GM18499 (cell line): ENCODE measurements at regions not wholly inside any gene's neighbourhood (a gene's known extent, or its start where the extent isn't known, plus 50 kb on each side); places are given as distances from the start of the nearest gene placed in this dataset.

ENCODE experiments used
- ATAC-seq: cut with Tn5 transposase; IDR thresholded peaks from one replicate; pipeline ENCODE4 v1.9.1; 2021; ENCODE audit warnings: moderate number of reproducible peaks; ENCODE audit not compliant: insufficient read depth, unreplicated experiment

DNA sequence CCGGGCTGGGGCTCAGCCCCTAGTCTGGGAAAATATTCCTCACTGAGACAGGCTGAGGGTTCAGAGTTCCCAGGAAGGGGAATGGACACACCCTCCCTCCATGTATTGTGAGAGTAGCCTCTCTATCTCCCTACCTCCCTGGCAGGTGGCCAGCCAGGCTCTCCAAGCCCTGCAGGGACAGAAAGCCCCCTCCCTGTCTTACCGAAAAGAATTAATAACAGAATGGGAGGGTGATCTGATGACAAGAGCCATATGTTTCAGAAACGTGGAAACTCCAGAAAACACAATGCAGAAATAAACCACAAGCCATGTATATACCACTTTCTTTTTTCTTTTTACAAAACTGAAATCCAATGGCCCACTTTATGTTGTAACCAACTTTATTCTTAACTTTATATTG, 140.0 kb downstream of the CHST1 start:
- no peak for ATAC-seq

DNA sequence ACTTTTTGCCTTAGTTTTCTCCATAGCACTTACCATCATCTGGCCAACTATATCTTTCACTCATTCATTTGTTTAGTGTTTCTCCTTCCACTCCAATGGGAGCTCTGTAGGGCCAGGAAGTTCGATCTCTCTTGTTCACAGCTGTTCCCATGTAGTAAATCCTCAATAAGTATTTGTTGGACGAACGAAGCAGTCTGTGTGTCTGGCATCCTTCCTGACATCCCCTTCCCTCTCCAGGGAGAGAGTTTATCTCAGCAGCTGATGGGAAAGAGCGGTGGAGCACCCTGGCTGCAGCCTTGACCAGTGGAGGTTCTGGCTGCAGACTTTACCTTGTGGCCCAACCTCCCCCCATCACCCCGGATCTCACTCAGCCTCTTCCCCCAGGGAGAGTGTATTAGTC, 141.7 kb downstream of the CHST1 start:
- no peak for ATAC-seq

DNA sequence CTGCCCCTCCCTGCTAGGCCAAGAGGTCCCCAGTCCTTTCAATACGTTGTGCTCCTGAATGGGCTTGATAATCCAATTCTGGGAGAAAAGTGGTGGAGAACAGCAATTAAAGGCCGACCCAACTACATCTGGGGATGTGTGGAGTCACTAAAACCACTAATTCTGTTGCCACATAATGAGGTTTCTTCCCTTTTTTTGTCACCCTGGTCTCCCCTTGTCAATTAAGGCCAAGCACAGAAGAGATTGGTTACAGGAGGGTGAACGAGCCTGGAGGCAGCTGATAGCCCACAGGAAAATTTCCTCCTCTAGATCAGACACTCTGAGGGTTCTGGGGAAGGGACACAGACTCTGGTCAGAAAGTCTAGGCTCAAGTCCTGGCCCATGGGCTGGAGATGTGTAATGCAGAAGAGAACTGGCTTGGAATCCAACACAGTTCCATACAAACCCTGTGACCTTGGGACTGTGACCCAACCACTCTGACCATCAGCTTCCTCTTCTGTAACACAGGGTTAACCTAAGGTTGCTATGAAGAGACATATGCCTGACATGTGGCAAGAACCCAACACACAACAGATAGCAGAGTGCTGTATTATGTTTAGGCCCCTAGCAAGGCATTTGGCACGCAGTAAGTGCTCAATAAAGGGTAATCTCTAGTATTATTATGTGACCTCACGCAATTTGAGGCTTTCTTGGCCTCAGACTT, 146.4 kb downstream of the CHST1 start:
- ATAC-seq = no peak

DNA sequence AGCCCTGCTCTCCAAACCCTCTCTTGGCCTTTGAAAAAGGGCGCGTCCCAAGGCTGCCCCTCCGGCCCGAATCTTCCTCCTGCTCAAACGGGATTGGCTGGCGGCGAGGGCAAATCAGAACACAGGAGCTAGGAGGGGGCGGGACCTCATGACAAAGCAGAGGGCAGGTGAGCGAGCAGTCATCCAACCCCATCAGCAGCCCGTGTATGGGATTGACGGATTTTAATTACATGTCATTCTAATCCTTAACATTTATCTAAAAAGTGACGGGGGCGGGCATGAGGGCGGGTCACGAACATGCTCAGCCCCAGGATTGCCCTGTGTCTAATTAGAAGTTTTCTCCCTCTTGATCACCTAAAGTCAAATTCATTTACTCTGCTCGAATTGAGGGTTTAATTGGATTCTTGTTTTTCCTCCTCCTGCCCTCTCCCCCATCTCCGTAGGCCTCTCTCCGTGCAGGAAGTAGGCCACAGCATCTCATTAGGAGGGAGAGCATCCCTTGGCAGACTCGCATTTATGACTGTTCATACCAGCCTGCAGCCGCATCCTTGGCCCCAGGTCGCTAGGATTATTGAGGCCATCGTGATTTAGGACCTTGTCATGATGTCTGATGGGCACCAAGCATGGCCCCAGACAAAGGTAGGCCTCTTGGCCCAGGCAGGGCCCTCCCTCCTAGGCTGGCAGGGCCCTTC, 147.1 kb downstream of the CHST1 start:
- ATAC-seq = no peak

DNA sequence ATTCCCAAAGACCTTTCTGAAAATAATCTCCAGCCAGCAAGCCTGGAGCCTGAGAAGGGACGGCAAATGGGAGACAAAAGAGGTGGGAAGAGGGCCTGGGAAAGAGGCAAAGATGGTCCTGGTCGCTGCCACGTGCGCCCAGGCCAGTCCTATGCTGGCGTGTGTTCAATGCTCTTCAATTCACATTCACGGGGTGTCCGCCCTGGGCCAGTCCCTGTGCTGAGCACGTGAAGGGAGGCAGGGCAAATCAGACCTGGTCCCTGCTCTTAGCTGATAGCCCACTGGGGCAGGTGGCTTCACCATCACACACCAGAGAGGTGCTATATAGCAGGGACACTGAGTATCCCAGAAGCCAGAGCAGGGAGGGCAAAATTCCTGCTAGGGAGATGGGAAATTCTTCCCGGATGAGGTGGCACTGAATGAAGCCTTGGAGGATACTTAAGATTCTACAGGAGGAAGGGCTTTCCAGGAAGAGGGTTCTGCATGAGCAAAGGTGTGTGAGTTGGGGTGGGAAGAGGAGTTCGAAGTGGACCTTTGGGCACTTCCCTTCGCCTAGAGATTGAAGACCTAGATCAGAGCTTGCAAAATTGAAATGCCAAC, 148.2 kb downstream of the CHST1 start:
- ATAC-seq = no peak

DNA sequence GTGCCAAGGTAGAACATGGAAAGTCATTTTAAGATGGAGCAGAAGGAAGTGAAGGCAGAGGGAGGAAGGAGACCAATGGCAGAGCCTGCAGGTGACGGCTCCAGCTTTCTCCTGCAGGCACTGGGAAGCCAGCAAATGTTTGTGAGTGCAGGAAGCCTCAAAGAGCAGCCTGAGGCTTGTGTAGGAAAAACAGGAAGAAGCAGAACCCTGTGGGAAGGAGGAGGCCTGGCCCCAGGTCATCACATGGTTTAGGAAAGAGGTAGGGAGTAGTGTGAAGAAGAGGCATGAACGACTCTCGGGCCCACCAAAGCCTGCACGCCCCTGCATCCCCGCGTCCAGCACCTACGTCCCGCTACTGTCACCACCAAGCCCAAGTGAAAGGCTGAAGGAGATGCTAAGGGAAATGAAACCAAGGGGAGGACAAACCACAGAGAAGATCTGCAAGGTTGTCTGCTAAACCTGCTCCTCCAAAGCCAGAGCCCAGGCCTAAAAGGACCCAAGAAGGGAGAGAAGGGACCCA, 151.5 kb downstream of the CHST1 start:
- ATAC-seq = no peak

DNA sequence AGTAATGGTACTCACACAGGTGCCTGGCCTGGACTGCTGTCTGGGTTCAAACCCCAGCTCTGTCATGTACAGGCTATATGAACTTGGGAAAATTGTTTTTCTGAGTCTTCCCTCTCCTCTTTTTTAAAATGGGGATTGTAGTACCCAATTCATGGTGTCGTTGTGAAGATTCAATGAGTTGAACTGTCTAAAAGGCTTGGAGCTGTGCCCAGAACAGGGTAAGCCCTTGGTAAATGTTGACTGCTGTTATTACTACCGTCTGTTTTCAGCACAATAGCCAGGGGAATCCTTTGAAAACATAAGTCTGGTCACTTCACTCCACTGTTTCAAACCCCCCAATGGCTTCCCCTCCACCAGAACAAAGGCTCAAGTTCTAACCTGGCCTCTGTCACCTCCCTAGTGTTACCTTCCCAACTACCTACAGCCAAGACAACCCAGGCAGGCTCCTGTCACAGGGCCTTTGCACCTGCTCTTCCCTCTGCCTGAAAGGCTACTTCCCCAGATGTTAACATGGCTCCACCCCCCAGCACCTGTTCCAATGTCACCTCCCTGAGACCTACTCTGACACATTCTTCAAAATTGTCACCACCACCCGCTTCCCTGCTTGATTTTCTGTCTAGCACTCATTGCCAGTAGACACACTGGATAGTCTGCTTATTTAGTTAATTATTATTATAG, 152.8 kb downstream of the CHST1 start:
- ATAC-seq = no peak

DNA sequence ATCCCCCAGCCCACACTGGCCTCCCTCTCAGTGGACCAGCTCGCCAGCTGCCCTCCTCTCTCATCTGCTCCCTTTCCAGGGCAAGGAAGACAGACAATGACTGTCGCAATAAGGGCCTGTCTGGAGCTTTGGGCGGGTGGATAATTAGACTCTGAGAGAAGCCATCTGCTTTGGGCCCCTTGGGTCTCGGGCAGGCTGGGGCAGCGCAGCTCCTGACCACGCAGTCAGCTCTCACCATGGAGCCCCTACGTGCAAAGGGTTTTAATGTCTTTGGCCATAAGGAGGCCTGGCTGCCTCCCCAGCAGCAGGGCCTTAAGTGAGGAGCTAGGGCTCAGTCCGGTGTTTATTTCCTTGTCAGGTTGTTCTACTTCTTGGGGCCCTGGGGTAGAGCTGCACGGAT, 153.9 kb downstream of the CHST1 start:
- ATAC-seq = no peak

DNA sequence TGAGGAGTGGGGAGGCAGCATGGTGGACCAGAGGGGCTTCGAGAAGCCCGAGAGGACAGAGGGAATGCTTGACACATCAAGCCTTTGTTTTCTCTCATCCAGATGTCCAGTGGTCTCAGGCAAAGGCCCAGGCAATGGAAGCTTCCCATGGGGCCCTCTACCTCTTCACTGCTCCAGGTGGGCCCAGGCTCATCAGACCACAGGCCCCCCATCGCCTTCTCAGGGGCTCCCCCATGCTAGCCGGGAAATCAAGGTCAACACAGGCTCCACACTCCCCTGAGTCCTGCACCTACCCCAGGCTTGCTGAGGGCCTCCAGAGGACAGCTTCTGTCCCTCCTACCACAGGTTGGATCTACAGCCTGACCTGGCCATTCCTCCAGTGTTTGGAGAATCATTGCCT, 157.5 kb downstream of the CHST1 start:
- no peak for ATAC-seq

DNA sequence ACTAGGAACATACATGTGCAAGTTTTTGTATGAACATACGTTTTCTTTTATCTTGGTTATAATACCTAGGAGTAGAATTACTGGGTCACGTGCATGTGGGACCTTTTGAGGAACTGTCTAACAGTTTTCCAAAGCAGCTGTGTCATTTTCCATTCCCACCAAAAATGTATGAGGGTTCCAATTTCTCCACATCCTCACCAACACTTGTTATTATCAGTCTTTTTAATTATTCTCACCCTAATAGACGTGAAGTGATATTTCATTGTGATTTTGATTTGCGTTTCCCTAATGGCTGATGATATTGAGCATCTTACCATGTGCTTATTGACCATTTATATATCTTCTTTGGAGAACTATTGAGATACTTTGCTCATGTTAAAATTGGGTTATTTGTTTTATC, 162.1 kb downstream of the CHST1 start:
- ATAC-seq = no peak

DNA sequence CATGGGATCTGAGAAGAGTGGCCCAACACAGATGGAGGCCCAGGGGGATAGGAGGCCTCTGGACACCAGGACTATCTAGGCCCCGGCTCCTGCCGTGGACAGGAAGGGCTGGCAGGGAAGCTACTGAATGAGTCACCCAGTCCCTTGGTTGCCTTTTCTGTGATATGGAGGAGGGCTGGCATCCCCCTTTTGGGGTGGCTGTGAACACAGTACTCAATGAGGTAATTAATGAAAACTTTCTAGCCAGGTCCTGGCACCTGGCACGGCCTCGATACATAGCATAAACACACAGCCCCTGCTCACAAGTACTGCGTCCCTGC, 163.2 kb downstream of the CHST1 start:
- ATAC-seq = no peak

DNA sequence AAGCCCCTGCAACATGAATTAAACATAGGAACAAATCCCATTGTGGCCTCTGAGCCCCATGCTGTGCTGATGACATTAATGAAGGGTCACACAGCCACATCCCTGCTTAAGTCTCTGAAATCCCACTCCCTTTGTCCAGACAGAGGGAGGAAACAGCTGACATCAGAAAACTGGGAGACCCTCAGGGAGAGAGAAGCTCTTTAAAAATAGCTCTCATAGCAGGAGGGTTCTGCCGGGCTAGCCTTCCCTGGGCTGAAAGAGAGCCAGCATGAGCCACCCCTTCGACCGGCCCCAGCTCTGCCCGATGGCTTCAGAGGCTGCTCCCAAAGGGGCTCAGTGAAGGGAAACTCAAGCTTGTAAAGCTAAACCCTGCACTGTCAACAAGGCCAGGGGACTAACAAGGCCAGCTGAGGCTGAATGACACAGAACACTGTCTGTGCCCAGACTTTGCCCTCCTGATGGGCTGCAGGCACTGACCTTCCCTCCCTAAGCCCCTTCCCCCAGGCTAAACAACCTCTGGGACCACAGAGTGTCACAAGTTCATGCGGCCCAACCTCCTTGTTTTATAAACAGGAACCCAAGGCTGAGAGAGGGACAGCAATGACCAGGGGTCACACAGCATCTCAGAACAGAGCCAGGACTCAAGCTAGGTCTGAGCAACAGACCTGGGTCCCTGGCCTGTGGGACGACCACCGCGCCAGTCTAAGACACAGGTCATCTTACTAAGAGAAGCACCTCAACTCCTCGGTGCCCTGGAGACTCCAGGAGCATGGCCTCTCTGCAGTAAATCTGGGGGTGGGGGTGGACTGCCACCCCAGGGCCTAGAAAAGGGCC, 163.8 kb downstream of the CHST1 start:
- ATAC-seq = no peak

DNA sequence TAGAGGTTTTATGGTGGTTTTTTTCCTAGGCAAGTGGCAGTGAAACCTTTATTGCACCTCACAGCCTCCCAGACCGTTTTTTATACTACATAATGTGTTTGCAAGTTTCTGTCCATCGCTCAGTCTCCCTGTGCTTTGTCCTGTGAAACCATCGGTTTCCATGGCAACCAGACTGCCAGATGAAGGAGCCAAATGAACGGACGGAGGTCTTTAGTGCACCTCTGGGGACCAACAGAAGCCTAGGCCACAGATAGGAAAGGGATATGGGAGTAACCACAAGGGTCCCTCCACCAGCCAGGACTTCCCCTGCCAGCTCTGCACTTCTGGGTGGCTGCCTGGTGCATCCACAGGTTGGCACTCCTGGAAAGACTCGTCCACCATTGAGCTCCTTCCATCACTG, 165.0 kb downstream of the CHST1 start:
- no peak for ATAC-seq

DNA sequence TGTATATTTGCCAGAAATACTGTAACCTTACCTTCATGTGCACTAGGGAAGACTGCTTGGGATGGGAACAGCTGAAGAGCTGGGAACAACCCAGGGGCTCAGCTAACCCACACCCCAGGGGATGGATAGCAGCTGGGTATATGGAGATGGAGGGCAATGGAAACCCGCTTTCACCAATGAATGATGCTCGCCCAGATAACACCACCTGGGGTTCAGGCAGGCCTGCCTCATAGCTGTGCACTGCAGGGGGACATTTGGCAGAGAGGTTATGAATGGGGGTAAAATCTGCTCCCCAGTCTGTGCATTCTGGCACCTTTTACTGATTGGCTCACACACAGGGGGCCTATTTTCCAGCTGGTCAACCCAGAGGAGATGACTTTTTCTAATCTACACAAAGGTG, 170.7 kb downstream of the CHST1 start:
- no peak for ATAC-seq

DNA sequence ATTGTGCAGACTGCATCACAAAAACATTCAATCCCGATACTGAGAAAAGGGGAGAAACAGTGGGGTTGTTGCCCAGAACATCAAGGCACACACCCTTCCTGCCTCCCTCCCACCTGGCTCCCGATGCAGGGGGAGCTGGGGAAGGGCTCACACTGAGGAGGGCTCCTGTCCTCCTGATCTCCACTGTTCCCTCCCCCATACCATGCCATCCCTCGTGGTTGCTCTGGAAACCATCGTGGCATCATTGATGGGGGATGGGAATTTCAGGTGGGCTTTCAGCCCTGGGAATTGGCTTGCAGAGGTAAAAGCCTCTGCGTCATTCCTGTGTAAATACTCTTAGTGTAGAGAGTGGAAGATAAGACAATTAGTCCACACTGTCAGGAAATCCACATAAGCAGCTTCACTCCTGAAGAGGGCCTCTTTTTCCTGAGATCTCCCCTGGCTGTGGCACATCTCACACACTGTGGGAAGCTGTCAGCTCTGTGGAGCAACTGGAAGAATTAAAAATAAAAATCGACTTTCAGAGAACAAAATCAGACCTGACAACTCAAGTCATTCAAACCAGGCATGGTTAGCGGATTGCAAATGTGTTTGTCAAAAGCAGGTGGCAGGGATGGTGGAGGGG, 176.0 kb downstream of the CHST1 start:
- no peak for ATAC-seq

DNA sequence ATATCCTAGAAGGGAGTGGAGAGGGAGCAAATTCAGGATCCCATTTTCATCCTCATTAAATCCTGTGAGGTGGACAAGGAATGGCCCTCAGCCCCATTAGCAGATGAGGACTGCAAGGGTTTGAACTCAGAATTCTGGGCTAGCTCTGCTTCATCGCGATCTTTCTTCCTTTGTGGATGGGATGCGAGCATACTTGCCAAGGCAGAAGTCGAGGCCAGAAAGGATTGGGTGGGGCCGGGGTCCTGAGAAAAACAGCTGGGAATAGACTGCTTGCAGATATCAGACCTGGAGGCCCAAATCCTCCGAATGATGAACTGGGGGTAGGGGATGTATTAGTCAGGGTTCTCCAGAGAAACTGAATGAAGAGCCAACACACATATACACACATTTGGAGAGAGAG, 179.0 kb downstream of the CHST1 start:
- ATAC-seq = no peak

DNA sequence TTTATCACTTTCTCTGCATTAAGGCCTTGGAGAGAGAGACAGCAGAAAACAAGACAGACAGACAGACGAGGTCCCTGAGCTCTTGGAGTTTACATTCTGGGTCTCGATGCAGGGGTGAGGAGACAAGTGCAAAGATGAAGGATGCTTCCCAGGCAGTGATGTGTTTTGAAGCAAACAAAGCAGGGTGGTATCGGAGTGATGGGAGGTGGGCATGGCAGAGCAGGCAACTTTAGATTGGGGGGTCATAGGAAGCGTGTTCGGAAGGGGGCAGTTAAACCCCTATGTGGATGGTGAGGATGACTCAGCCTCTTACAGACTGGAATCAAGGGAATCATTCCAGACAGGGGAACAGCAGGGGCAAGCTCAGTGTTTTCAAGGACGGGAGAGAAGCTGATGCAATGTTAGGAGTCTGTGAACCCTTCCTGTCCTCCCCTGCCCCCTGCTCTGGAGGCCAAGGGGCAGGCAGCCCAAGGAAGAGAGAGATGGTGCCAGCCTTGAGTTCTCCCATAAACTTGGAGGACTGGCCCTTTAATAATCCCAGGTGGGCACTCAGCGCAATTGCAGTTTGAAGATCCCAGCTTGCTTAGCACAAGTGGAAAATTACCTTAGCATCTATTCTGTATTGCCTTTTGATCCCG, 180.2 kb downstream of the CHST1 start:
- no peak for ATAC-seq

DNA sequence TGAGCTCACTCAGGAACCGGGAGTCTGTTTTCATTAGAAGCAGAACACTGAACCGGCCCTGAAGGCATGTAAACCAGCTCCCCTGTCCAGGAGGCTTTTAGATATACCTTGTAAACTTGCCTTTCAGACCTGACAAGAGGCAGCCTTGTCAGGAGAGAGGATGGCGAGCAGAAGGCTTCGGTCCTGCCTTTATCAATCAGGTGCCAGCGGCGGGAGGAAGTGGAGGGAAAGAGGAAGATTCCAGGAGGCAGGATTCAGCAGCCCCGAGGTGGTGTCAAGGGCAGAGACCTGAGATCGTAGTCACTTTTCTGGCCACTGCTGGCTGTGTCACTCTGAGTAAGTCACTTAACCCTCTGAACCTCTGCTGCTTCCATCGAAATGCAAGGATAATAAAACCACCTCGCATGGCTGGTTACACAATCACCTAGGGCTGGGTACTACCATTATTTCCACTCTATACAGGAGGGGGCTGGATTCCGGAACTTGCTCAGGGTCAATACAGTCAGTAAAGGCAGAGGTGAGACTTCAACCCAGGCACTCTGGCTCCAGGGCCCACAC, 181.0 kb downstream of the CHST1 start:
- no peak for ATAC-seq

DNA sequence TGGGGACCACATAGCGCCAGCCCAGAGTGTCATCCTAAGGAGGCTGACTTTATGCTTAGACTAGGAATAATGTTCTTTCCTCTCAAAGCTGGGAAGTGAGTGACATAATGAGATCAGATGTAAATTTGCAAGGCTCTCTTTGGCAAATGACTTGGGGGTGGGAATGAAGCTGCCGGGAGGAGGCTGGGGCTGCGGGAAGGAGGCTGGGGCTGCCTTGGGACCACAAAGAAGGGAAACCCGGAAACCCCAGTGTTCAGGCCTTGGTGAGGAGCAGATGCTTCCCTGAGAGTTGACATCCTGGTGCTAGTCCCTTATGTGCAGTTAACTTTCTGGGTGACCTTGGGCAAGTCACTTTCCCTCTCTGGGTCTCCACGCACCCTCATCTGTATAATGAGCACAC, 182.0 kb downstream of the CHST1 start:
- no peak for ATAC-seq
